ENCODE measurements at regions not wholly inside any gene's neighbourhood (a gene's known extent, or its start where the extent isn't known, plus 50 kb on each side); places are given as distances from the start of the nearest gene placed in this dataset.

DNA sequence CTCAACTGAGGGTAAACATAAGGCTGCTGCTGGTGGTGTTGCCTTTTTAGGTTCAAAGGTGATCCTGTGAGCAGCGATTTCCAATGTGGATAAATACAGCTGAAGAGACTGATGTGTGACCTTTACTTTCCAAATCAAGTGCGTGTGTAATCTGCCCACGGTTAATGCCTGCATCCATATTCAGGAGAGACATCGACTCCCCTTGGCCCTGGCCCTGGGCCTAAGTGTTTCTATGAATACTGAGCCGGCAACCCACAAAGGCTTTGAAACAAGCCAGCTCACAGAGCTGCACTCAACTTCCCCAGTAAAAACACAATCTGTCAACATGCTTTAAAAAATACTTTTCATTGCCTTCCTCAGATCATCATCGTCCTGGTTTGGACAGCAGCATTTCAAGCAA lies 1026.6 kb downstream of the TMEM182 start:
- TF ChIP-seq, protein P1, sequence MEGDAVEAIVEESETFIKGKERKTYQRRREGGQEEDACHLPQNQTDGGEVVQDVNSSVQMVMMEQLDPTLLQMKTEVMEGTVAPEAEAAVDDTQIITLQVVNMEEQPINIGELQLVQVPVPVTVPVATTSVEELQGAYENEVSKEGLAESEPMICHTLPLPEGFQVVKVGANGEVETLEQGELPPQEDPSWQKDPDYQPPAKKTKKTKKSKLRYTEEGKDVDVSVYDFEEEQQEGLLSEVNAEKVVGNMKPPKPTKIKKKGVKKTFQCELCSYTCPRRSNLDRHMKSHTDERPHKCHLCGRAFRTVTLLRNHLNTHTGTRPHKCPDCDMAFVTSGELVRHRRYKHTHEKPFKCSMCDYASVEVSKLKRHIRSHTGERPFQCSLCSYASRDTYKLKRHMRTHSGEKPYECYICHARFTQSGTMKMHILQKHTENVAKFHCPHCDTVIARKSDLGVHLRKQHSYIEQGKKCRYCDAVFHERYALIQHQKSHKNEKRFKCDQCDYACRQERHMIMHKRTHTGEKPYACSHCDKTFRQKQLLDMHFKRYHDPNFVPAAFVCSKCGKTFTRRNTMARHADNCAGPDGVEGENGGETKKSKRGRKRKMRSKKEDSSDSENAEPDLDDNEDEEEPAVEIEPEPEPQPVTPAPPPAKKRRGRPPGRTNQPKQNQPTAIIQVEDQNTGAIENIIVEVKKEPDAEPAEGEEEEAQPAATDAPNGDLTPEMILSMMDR (conservative IDR thresholded peaks at IDR 0.05; ENCODE audit: low read depth, low read length), result no peak
- no peak for DNase-seq (ENCODE audit: low read depth)
- H3K4me3 ChIP-seq (ENCODE audit: low read depth, low read length), result no peak overlapping the region

- no peak for DNase-seq (ENCODE audit: low read depth)
- TF ChIP-seq, protein P1 (conservative IDR thresholded peaks at IDR 0.05; ENCODE audit: low read depth, low read length), result no peak
- no peak overlapping the region for H3K4me3 ChIP-seq (ENCODE audit: low read depth, low read length)
Observed at GRCh38 chr2:103788951-103789350, 1027.1 kb downstream of the TMEM182 start.

DNA sequence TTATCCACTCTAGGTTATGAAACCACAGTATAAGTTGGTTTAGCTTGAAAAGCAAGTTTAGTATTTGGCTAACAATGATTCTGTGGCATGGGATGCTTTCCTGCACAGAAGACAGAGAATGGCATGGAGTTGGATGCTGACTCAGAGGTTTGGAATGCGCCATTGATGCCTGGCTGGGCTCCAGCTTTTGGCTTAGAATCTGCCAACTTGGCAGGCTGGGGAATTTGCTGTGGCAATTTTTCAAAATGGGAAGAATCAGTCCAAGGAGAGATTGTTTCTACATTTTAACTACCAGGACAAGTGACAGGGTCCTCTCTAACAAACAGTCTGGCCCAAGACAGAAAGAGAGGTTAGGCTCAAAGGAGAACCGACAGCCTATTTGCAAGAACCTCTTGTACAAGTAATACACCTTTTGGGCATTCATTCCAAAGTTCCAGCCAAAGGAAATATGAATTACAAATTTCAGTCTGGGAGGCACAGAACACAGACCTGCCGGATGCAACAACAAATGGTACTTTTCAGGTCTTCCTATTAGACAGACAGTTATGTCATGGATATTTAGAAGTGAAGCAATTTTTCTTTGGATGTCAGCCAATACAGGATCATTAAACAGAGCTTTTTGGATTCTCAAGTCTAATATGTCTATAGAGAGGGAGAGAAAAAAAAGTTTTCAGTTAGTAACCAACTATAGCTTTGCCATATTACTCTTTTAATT lies 1027.7 kb downstream of the TMEM182 start:
- DNase-seq (ENCODE audit: low read depth), result peak; percentile 4
- TF ChIP-seq, protein P1 (conservative IDR thresholded peaks at IDR 0.05; ENCODE audit: low read depth, low read length), result no peak
- no peak overlapping the region for H3K4me3 ChIP-seq (ENCODE audit: low read depth, low read length)

- no peak for DNase-seq (ENCODE audit: low read depth)
- TF ChIP-seq, protein P1 (conservative IDR thresholded peaks at IDR 0.05; ENCODE audit: low read depth, low read length), result no peak
Observed at GRCh38 chr2:103792042-103792441, 1030.2 kb downstream of the TMEM182 start.

DNA sequence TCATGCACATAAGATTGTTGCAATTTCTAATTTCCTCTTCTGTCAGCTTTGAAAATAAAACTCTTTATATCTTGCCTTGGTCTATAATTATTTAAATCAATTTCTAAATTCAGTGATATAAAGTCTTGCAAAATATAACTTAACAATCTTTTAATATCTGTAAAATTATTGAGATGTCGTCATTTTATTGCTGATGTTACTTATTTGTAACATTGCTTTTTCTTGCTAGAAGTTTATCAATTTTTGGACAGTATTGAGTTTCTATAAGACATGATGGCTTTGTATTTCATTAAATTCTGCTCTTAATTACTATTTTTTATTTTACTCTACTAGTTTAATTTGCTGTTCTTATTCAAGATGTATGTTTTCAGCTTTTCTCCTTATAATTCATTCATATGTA lies 1036.5 kb downstream of the TMEM182 start:
- no peak for DNase-seq (ENCODE audit: low read depth)
- H3K4me3 ChIP-seq (ENCODE audit: low read depth, low read length), result no peak overlapping the region
- TF ChIP-seq, protein P1 (conservative IDR thresholded peaks at IDR 0.05; ENCODE audit: low read depth, low read length), result no peak

More at GRCh38 chr2:103792042-103792441, 1030.2 kb downstream of the TMEM182 start:
- H3K4me3 ChIP-seq (ENCODE audit: low read depth, low read length), result no peak overlapping the region

DNA sequence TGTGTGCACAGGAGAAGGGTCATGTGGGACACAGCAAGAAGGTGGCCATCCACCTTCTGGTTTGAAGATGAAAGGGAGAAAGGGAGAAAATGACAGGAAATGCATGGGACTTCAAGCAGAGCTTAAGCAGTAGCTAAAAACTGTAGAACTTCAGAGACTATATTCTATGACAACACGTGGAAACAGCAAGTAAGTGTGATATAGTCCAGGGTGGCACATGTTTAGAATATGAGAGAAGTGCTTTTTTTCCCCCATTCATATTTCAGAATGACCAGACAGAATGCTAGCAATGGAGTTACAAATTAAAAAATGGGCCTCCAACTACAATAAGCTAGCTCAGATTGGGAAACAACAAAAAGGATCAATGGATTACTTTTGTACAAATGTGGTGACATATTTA lies 1042.2 kb downstream of the TMEM182 start:
- H3K4me3 ChIP-seq (ENCODE audit: low read depth, low read length), result no peak overlapping the region
- TF ChIP-seq, protein P1 (conservative IDR thresholded peaks at IDR 0.05; ENCODE audit: low read depth, low read length), result no peak
- no peak for DNase-seq (ENCODE audit: low read depth)

GRCh38 chr2:103805746-103806145 lies 1043.9 kb downstream of the TMEM182 start:
- TF ChIP-seq, protein P1 (conservative IDR thresholded peaks at IDR 0.05; ENCODE audit: low read depth, low read length), result no peak
- no peak for DNase-seq (ENCODE audit: low read depth)
- H3K4me3 ChIP-seq (ENCODE audit: low read depth, low read length), result no peak overlapping the region

Measured in choroid plexus epithelial cell (primary cell).